K562 (cell line): ENCODE measurements at regions not wholly inside any gene's neighbourhood (a gene's known extent, or its start where the extent isn't known, plus 50 kb on each side); places are given as distances from the start of the nearest gene placed in this dataset.

Experiments
- ATAC-seq: fragments of 200-7000 bp; cut with Tn5 transposase; 3 replicates; pipeline ENCODE4 v1.9.1; 2020; ENCODE audit warnings: moderate library complexity
- BruUV-seq: library from RNA; stranded (reverse); fragments of 400-500 nt; replicated peaks from 2 replicates; lab custom pipeline; 2021; lab: Mats Ljungman, UMichigan
- CTCF ChIA-PET: fragments of 300-600 bp; formaldehyde crosslinking; extraction: SDS; loops from one replicate; lab custom pipeline; 2021; ENCODE audit warnings: low intra/inter-chr PET ratio; lab: Yijun Ruan, JAX
- POLR2A ChIA-PET: fragments of 300-600, 350-650 bp; sonication (Branson Sonifier 250); formaldehyde crosslinking; extraction: SDS; loops from one replicate; lab custom pipeline; 2021; ENCODE audit warnings: antibody characterized with exemption, inconsistent platforms; lab: Yijun Ruan, JAX
- DNase-seq, 4 experiments: peaks; one replicate each; pipeline versions ENCODE4 v3.0.0 to v3.0.0-alpha.2; 2011 to 2018; ENCODE audit warnings: low spot score in 3 of 4, mixed read lengths in 3 of 4; ENCODE audit errors: extremely low read depth in 1 of 4
- FAIRE-seq: peaks from 2 replicates; lab custom pipeline; 2011; peaks lifted over from hg19 to GRCh38; lab: Jason Lieb, UNC
- H2AFZ ChIP-seq: 2 replicates; pipeline ENCODE4 v1.6.0; 2011; ENCODE audit warnings: low read depth, low read length, control low read depth, inconsistent platforms
- H3K27ac ChIP-seq: fragments of 200-600 bp; 3 replicates; pipeline ENCODE4 v1.8.0; 2011; ENCODE audit warnings: low read depth, mild to moderate bottlenecking, control low read depth, inconsistent platforms, low read length, moderate library complexity, mixed read lengths; ENCODE audit errors: extremely low read depth
- H3K27me3 ChIP-seq, 2 experiments: fragments of 300-600 bp in 1 of 2; 2 replicates in 1 of 2; 3 replicates in 1 of 2; pipeline versions ENCODE4 v1.6.0 to v1.8.0; 2011; ENCODE audit warnings: inconsistent platforms in 2 of 2, low read length in 2 of 2, mild to moderate bottlenecking in 1 of 2, mixed read lengths in 1 of 2, moderate library complexity in 1 of 2; ENCODE audit not compliant: control insufficient read depth in 2 of 2, insufficient read depth in 2 of 2
- H3K36me3 ChIP-seq: fragments of 300-600 bp; 3 replicates; pipeline ENCODE4 v1.8.0; 2011; ENCODE audit warnings: mild to moderate bottlenecking, low read length, inconsistent platforms; ENCODE audit not compliant: control insufficient read depth, insufficient read depth
- H3K4me1 ChIP-seq, 2 experiments: fragments of 200-600 bp in 1 of 2; replicated peaks in 1 of 2; 2 replicates in 1 of 2; 3 replicates in 1 of 2; pipeline versions ENCODE4 v1.5.1 to v1.8.0; 2011; ENCODE audit warnings: inconsistent platforms in 2 of 2, low read length in 2 of 2, mild to moderate bottlenecking in 1 of 2, mixed read lengths in 1 of 2, moderate library complexity in 1 of 2; ENCODE audit not compliant: control insufficient read depth in 2 of 2, insufficient read depth in 2 of 2
- H3K4me2 ChIP-seq: 2 replicates; pipeline ENCODE4 v1.6.1; 2011; ENCODE audit warnings: low read length, control low read depth, inconsistent platforms, mixed read lengths; ENCODE audit not compliant: insufficient read depth
- H3K4me3 ChIP-seq: fragments of 200-600 bp; sonication (generic), shearing (Covaris generic); 2 replicates; pipeline ENCODE4 v1.5.1; 2016; ENCODE audit warnings: control low read depth, inconsistent platforms
- H3K79me2 ChIP-seq: fragments of 200-600 bp; 3 replicates; pipeline ENCODE4 v1.8.0; 2011; ENCODE audit warnings: low read length, inconsistent platforms; ENCODE audit not compliant: control insufficient read depth, insufficient read depth
- H3K9ac ChIP-seq, 2 experiments: 2 replicates each; pipeline versions ENCODE4 v1.6.0 to v1.6.1; 2011; ENCODE audit warnings: low read depth in 2 of 2, low read length in 2 of 2, control low read depth in 1 of 2, inconsistent platforms in 1 of 2, mild to moderate bottlenecking in 1 of 2, mixed read lengths in 1 of 2; ENCODE audit not compliant: insufficient read depth in 1 of 2
- H3K9me1 ChIP-seq: one replicate; pipeline ENCODE4 v1.6.0; 2011; ENCODE audit warnings: inconsistent platforms, mild to moderate bottlenecking, low read length, moderate library complexity; ENCODE audit not compliant: control insufficient read depth, insufficient read depth
- H3K9me3 ChIP-seq: replicated peaks from 2 replicates; pipeline ENCODE4 v1.5.1; 2011; ENCODE audit warnings: low read depth, low read length, inconsistent platforms; ENCODE audit not compliant: control insufficient read depth, insufficient read depth
- H4K20me1 ChIP-seq: replicated peaks from 2 replicates; pipeline ENCODE4 v1.6.1; 2011; ENCODE audit warnings: low read length, inconsistent platforms, mixed read lengths; ENCODE audit not compliant: control insufficient read depth, insufficient read depth
- ARHGAP35 ChIP-seq: fragments of 450-650 bp; IDR thresholded peaks from 2 replicates; pipeline ENCODE4 v1.6.1; 2018; ENCODE audit not compliant: partially characterized antibody
- CREM ChIP-seq: IDR thresholded peaks from 2 replicates; pipeline ENCODE4 v1.6.1; 2014; ENCODE audit warnings: antibody characterized with exemption, low read depth
- DNMT1 ChIP-seq: fragments of 450-650 bp; IDR thresholded peaks from 2 replicates; pipeline ENCODE4 v1.6.1; 2016; ENCODE audit warnings: antibody characterized with exemption, mild to moderate bottlenecking
- EGR1 ChIP-seq: fragments of 450-650 bp; conservative IDR thresholded peaks from 2 replicates; pipeline ENCODE4 v1.6.1; 2017; ENCODE audit warnings: mild to moderate bottlenecking
- FOXK2 ChIP-seq, 2 experiments: fragments of 450-650 bp; IDR thresholded peaks in 1 of 2; conservative IDR thresholded peaks in 1 of 2; 2 replicates each; pipeline ENCODE4 v1.6.1; 2016; ENCODE audit warnings: low read depth in 2 of 2, mild to moderate bottlenecking in 1 of 2
- MAFF ChIP-seq: IDR thresholded peaks from 2 replicates; pipeline ENCODE4 v1.6.1; 2012; ENCODE audit warnings: low read length, improper control_type of control experiment
- PREB ChIP-seq: sonication (generic); formaldehyde crosslinking; IDR thresholded peaks from 2 replicates; pipeline ENCODE4 v1.8.1; 2023; ENCODE audit warnings: mild to moderate bottlenecking, missing genetic modification reagents
- TCFL5 ChIP-seq: fragments of 250-450 bp; sonication (Bioruptor Pico); conservative IDR thresholded peaks from 2 replicates; pipeline ENCODE4 v1.6.1; 2021; ENCODE audit warnings: mild to moderate bottlenecking, moderate library complexity, matching md5 sums
- ZBTB11 ChIP-seq, 3 experiments: fragments of 200-800 bp in 1 of 3; fragments of 250-450 bp in 1 of 3; fragments of 450-650 bp in 1 of 3; sonication (Bioruptor Pico) in 1 of 3; sonication (Bioruptor generic) in 1 of 3; formaldehyde crosslinking in 1 of 3; IDR thresholded peaks; 2 replicates each; pipeline versions ENCODE4 v1.6.1 to v1.8.0; 2016 to 2022; ENCODE audit warnings: mild to moderate bottlenecking in 2 of 3, missing genetic modification characterization in 2 of 3, missing compliant biosample characterization in 1 of 3, moderate library complexity in 1 of 3
- ZNF707 ChIP-seq: fragments of 250-450 bp; sonication (Bioruptor Pico); conservative IDR thresholded peaks from 2 replicates; pipeline ENCODE4 v1.8.0; 2022; ENCODE audit warnings: inconsistent platforms, mild to moderate bottlenecking, moderate library complexity
- WGBS: fragments of 100-300 bp; shearing (Covaris generic); methylation state at CpG from one replicate; pipeline ENCODE4 v1.1.6; 2016; ENCODE audit warnings: low coverage, mixed read lengths; ENCODE audit not compliant: insufficient coverage; ENCODE audit errors: missing lambda C conversion rate; 5-methylcytosine and 5-hydroxymethylcytosine counted together
- in situ Hi-C: fragments of 300-500 bp; cut with MboI; formaldehyde crosslinking; loops from 4 replicates; pipeline ENCODE4 v1.15.0; 2018; ENCODE audit warnings: inconsistent platforms, mixed read lengths
- intact Hi-C: fragments of 100-400 bp; cut with micrococcal nuclease; formaldehyde crosslinking; loops from 2 replicates; pipeline ENCODE4 v1.14.2; 2022

DNA sequence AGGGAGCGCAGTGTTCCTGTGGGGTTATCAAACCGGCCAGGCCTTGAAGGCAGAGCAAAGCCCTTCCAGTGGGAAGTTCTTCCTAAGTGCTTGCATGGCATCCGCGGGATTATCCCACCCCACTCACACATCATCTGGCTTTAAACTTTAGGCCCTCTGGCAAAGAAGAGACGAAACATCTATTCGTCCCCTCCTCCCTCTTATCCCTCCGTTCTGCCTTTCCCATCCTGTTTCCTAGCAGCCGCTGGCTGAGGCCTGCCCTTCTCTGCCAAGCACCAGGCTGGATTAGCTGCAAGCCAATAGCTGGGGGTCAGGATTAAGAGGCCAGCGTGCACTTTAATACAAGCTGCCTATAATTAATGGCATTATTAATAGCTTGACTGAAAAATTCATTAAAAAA lies 621.0 kb downstream of the PKHD1 start:
- ChIA-PET CTCF (no interaction called here), POLR2A (no interaction called here)
- Histone ChIP-seq H2AFZ (no peak overlapping the region), H3K9ac (no peak overlapping the region), H3K4me2 (no peak overlapping the region), H3K27ac (no peak overlapping the region), H3K27me3 (no peaks in the 10 kb centered on the region), H3K79me2 (no peaks in the 10 kb centered on the region), H3K36me3 (no peaks in the 10 kb centered on the region), H3K4me1 (no peaks in the 10 kb centered on the region), H3K9me1 (no peaks in the 10 kb centered on the region), H3K9me3 (no peaks in the 10 kb centered on the region), H4K20me1 (no peaks in the 10 kb centered on the region), H3K4me3 (no peak overlapping the region)
- no peak for FAIRE-seq
- ATAC-seq = no peak
- WGBS = 3% methylated on average over 9 of the region's 9 CpGs
- no peak for DNase-seq
- in situ Hi-C loops (no loop called here), intact Hi-C loops (no loop called here)
- TF ChIP-seq EGR1 = no peak
- no TSS peak for BruUV-seq

DNA sequence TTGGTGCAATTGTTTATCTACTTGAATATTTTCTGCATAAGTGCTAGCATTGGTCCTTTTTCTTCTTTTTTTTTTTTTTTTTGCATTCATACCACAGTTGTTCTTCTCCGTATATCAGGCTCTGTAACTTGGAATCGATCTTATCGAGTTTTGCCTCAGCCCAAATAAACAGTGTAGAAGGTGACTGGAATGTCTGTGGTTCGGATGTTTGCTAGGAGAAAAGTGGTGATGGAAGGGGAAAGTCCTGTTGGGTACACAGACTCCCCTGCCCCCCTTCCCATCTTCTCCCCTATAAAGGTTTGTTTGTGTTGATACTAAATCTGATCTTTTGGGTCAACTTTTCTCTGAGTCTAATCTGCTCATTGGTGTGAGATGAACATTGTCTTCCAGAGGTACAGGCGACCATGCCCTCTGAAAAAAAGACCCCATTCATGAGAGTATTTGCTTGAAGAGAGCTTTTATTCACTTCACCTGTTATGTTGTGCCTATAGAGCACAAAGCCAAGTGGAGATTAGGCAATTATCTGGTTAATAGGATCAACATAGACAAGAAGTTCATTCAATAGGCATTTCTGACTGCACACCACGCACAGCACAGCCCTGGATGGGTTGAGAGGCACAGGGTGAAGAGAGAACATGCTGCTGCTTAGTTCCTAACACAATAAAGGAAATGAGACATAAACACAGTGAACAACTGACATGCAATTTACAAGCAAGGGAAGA lies 620.0 kb downstream of the PKHD1 start:
- ChIA-PET POLR2A (no interaction called here), CTCF (no interaction called here)
- FAIRE-seq (no peak), DNase-seq (no peak), ATAC-seq (no peak)
- Histone ChIP-seq H3K9me3 (no peaks in the 10 kb centered on the region), H3K27ac (no peak overlapping the region), H3K4me1 (no peaks in the 10 kb centered on the region), H3K4me2 (no peak overlapping the region), H3K4me3 (no peak overlapping the region), H2AFZ (no peak overlapping the region), H4K20me1 (no peaks in the 10 kb centered on the region), H3K9me1 (no peaks in the 10 kb centered on the region), H3K79me2 (no peaks in the 10 kb centered on the region), H3K36me3 (no peaks in the 10 kb centered on the region), H3K27me3 (no peaks in the 10 kb centered on the region), H3K9ac (no peak overlapping the region)
- intact Hi-C loops = no loop called here
- no TSS peak for BruUV-seq
- in situ Hi-C loops = no loop called here
- WGBS = 0% methylated on average over 6 of the region's 6 CpGs
- TF ChIP-seq MAFF (no peak), ZNF707 (CRISPR knock-in tag) (no peak), TCFL5 (CRISPR knock-in tag) (no peak), PREB (CRISPR knock-in tag) (no peak), FOXK2 (conservative IDR thresholded peaks at IDR 0.05 in 1 of 2, IDR thresholded peaks at IDR 0.05 in 1 of 2; ENCODE audit: low read depth in 2 of 2) (no peak), CREM (no peak), ZBTB11 (CRISPR knock-in tag; IDR thresholded peaks at IDR 0.05) (no peak), ARHGAP35 (no peak), DNMT1 (no peak)
